Stimulated activated CD4-positive, alpha-beta T cell treated with anti-CD3 and anti-CD28 coated beads, Interleukin-12 subunit alpha, Interleukin-12 subunit beta, amount 100 ng/mL, for 4 hours (primary cell): ENCODE measurements at regions not wholly inside any gene's neighbourhood (a gene's known extent, or its start where the extent isn't known, plus 50 kb on each side); places are given as distances from the start of the nearest gene placed in this dataset.

ENCODE experiments used
- DNase-seq: peaks from one replicate; pipeline ENCODE4 v3.0.0-alpha.2; 2020

DNA sequence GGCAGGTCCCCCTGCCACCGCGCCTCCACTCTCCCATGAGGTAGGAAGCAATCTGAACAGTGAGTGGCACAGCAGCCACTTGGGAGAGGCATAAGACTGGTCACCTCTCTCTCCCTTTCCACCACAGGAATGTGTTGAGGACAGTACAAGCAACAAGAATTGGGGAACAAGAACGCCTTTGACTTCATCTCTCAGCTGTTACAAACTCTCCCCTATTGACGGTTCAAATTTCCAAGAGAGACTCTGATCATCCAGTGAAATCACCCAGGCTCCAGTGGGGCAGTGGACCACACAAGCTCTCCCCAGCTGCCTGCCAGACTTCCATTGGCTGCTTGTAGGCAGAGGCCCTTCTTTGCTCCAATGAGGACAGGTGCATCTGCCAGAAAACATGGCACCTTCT lies 249.9 kb upstream of the JUN start:
- no peak for DNase-seq

DNA sequence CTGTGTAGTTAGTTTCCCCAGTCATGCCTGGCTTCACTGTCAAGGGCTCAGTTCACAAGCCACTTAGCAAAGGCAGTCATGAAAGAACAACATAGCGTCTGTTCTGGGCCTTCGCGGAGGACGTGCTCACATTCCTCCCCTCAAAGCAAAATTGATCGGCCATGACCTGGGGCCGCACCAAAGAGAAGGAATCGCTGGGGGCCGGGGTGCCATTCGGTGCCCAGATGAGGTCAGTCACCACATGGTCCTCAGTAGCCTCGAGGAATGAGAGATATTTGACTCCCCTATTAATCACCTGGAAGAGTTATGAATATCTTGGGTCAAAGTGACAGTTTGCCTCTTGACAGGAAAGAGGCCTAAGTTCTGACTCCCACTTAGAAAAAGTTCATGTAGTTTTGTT lies 251.1 kb upstream of the JUN start:
- DNase-seq, result no peak

DNA sequence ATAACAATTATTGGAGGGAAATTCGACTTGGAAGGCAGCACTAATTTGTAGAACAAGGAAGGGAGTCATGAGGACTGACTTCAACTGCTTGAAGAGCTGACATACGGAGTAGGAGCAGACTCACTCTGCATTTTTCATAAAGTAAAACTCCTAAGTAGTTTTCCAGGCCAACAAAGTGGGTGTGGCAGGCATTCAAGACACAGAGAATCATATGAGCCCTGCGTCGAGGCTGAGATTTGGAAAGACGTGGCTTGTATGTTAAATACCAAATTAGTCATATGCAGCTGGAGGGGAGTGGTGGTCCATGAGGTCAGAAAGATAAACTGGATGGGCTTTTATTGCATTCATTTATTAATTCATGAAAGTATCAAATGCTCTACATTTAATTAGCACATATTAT lies 255.7 kb upstream of the JUN start:
- no peak for DNase-seq

DNA sequence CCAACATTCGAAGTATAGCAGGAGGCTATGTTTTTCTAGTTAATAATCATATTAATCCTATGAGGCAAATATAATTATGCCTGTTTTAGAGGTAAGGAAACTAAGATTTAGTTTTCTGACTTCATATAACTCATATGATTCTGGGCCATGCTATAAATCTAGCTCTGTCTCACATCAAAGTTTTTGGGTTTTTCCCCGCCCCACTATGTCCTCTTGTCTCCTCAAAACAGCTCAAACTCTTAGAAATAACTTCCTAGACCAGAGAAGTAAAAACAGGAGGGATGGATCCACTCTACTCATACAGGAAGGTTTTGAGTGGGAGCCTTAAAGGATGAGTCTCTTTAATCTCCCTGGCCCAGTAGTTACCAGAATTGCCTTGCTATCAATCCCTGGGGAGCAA lies 256.4 kb upstream of the FGGY start:
- DNase-seq, result no peak

DNA sequence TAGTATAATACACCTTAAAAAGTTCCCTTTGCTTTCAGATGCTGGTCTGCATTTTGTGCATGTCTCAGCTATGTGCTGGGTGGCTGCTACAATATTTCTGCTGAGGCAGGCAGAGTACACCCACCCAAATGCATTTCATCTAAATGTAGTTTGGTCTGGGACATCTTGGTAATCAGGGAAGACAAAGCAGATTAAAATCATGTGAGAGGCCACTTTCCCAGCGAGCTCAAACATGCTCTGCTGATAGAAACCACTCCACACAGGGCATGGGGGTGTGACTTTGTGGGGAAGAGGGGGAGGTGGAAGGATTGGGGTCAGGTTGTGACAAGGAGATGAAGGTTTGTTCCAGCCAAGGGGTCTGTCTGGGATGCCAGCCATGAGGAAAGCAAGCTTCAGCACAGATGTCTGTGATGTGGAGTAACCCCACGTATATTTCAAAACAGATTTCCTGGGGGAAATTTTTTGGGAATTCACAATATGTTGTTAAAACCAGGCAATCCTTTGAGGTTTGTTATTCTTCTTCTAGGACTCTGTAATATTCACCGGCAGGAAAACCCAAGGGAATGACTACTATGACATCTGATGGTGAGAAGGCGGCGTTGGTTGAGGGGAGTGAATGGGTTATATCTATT lies 255.1 kb upstream of the FGGY start:
- no peak for DNase-seq

DNA sequence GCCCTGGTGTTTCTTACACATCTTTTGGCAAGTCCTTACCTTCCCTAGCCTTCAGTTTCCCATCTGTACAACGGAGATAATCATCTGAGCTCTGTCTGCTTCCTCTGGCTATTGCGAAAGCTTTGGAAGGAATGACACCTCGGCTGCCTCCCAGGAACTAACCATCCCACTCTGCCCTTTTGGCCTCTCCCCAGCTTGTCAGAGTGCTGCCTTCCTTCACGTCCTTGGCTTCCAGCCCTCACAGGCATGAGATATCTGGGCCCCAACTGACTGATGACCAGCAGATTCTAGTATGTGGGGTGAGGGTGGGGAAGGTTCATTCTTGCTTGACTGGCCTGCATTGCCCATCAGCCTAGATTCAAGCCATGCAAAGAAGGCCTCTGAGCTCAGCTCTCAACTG lies 253.1 kb upstream of the FGGY start:
- DNase-seq, result no peak

DNA sequence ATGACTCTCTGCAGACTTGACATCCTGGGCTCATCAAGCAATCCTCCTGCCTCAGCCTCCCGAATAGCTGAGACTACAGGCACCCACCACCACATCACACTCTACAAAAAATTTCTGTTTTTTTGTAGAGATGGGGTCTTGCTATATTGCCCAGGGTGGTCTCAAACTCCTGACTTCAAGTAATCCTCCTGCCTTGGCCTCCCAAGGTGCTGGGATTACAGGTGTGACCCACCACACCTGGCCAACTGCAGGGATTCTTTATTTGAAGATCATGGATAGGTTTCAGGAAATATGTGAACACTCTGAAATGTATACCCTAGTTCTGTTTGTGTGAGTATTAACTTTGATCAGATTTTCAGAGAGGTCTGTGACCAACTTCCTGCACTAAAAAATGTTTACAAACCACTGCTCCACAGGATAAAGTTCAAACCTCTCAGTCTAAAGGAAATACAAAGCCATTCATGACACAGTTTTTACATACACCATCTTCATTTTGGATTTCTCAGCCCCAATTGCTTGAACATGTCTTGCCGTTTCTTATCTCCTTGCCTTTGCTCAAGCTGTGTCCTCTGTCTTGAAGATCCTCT lies 252.3 kb upstream of the FGGY start:
- no peak for DNase-seq

DNA sequence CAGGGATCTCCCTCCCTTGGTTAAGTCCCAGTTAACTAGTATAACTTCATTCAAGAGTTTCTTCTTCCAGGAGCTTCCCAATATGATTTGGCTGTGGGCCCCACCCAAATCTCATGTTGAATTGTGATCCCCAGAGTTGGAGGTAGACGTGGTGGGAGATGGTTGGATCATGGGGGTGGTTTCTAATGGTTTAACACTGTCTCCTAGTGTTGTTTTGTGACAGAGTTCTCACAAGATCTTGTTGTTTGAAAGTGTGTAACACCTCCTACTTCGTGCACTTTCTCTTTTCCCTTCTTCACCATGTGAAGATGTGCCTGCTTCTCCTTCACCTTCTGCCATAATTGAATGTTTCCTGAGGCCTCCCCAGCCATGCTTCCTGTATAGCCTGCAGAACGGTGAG lies 251.8 kb upstream of the FGGY start:
- no peak for DNase-seq

GRCh38 chr1:59045636-59046035 lies 251.3 kb upstream of the FGGY start:
- no peak for DNase-seq

GRCh38 chr1:59046134-59046533 lies 250.8 kb upstream of the FGGY start:
- DNase-seq, result no peak

GRCh38 chr1:59046730-59047157 lies 250.2 kb upstream of the FGGY start:
- no peak for DNase-seq

DNA sequence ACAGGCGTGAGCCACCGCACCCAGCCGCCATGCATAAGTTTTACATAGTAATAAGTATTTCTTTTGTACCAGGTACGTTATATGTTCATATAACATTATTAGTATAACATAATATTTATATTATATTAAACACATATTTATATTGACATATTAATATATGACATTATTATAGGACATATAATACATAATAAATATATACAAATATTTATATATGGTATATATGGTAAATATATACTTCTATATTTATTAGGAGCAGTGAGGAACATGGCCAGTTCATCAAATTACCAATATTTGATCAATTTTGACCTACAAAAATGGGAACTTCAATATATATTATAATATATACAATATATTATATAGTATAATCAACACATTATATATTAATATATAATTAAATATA lies 245.9 kb upstream of the FGGY start:
- DNase-seq, result no peak

GRCh38 chr1:59052166-59052590 lies 244.7 kb upstream of the FGGY start:
- DNase-seq, result no peak

DNA sequence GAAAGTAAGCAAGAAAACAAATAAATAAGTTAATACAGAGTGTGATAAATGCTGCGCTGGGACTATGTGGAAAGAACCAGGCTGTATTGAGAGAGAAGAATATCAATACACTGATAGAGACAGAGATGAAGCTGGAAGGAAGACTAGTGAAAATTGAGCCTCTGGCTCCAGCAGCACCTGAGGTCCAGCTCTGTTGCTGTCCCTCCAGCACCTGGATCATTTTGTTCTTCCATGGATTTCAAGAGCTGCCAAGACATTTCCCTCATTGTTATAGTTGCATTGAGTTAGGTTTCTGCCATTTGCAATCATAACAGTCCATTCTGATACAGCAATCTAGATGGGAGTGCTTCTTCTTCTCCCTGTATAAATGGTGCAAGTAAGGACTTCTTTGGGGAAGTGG lies 242.7 kb upstream of the FGGY start:
- DNase-seq, result no peak

- DNase-seq, result no peak
Observed at GRCh38 chr1:59055908-59056719, 240.8 kb upstream of the FGGY start.

DNA sequence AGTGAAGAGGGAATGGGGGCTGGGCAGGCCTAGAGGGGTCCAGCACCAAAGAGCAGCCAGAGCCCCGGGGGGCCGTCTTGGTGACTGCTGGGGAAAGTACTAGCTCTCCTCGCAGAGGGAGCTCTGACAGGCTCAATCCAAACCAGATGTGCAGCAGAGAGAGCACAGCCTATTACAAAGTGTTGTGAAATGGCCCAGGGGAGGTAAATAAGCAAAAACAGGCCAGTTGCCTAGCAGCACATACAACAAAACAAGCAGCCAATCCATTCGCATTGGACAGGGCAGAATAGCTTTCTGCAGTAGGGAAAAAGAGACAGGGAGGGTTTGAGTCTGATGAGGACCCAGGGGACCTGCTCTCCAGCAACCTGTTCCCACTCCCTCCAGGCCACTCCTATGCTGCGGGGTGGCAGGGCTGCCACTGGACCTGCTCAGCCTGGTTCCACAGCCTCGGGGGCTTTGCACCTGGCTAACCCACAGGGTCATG lies 239.6 kb upstream of the FGGY start:
- no peak for DNase-seq

GRCh38 chr1:59057796-59058195 lies 239.1 kb upstream of the FGGY start:
- DNase-seq, result no peak

DNA sequence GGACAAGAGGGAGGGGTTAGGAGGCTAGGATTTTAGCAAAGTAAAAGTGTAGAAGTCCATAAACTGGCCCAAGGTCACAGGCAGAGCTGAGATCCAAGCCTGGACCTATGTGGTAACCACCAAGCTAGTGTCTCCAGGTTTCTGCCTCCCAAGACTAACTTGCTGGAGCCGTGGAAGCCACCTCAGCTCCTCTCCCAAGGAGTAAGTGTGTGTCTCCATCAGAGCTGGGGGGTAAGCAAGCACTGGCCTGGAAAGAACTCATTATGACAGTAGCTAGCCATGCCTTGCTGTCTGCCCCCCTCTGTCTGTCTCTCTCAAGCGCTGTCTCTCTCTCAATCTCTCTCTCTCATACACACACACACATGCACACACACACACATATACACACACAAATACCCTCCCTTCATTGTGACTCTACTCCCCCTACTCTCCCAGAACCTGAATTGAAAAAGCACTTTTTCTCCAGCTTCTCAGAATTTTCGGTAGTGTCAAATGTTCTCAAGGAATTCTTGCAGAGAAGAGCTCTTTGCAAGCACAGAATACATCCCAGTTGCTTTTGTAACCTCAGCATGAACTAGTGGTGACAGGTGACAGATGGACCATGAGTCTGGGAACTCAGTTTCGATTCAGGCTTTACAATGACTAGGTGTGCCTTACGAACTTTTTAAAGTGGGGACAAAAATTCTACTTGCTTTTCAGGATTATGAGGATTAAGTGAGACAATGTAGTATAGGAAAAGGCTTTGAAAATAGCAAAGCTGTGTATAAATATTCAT lies 238.0 kb upstream of the FGGY start:
- no peak for DNase-seq

DNA sequence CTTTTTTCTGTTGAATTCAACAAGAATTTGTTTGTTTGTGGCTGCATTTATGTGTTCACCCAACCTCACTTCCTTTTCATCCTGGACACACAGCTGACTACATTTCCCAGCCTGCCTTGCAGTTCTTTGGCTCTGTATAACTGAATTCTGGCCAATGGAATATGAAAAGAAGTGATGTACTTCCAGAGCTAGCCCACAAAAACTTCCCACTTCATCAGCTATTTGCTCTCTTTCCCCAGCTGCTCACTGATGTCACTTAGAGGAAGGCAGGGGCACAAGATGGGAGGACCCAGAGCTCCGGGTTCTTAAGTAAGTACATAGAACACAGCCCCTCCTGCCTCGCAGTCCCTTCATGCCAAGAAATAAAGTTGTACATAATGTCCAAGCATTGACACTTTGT lies 235.0 kb upstream of the FGGY start:
- no peak for DNase-seq

GRCh38 chr1:59062743-59063142 lies 234.2 kb upstream of the FGGY start:
- no peak for DNase-seq

DNA sequence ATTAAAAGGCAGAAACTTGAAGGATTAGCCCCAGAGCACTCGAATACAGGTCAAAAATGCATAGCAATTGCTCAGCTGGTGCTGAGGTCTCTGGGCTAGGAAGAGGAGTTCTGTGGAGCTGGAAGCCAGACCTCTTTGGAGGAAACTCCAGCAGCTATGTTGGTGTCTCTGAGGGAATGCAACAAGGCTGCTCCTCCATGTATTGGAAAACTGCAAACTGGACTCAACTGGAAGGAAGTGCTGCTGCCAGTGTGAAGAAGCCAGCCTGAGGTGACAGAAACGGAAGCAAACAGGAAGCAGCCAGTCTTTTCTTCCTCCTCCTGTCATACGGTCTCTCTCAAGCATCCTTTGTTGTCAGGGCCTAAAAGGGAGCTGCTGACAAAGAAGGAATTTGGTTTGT lies 233.4 kb upstream of the FGGY start:
- no peak for DNase-seq

DNA sequence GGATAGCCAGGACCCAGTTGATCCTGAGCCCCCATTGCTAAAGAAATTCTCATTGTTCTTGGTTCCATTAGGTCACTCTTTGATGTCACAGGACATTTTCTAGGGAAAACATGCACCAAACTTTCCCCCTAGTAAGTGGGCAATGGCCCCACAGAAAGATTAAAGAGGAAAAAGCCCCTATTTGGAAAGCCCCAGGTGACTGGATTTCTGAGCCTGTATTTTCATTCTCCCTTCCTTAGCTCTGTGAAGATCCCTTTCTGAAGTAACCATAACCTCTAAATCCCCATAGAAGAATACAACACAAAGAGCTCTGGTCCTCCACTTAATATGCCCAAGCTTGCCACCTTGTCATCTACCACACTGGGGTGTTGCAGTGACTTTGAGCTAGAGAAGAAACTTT lies 232.3 kb upstream of the FGGY start:
- DNase-seq, result no peak

GRCh38 chr1:59066236-59066635 lies 230.7 kb upstream of the FGGY start:
- no peak for DNase-seq
